ENCODE measurements at regions not wholly inside any gene's neighbourhood (a gene's known extent, or its start where the extent isn't known, plus 50 kb on each side); places are given as distances from the start of the nearest gene placed in this dataset.

DNA sequence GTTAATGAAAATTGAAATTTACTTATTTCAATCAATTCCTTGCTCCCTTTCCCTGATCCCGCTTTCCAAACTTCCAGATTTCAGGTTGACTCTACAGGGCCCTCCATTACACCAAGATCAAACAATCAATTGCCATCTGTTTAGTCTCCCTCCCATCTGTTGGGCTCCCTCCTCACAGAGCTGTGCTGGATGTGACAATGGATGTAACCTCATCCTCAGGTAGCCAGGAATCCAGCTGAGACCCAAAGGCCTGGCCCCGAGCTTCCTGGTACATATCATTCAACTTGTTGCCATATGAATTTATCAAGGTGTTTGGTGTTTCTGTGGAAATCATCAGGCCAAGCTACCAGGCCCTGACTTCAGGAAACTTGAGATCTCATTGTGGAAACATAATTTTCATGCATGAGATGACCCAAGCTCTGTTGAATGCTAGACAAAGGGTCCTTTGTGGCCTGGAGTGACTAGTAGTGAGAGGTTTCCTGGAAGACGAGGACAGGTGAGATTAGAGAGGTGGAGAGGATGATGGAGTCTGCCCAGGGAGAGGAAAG lies 148.6 kb upstream of the PDE1C start:
- TF ChIP-seq, protein P1, sequence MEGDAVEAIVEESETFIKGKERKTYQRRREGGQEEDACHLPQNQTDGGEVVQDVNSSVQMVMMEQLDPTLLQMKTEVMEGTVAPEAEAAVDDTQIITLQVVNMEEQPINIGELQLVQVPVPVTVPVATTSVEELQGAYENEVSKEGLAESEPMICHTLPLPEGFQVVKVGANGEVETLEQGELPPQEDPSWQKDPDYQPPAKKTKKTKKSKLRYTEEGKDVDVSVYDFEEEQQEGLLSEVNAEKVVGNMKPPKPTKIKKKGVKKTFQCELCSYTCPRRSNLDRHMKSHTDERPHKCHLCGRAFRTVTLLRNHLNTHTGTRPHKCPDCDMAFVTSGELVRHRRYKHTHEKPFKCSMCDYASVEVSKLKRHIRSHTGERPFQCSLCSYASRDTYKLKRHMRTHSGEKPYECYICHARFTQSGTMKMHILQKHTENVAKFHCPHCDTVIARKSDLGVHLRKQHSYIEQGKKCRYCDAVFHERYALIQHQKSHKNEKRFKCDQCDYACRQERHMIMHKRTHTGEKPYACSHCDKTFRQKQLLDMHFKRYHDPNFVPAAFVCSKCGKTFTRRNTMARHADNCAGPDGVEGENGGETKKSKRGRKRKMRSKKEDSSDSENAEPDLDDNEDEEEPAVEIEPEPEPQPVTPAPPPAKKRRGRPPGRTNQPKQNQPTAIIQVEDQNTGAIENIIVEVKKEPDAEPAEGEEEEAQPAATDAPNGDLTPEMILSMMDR (IDR thresholded peaks at IDR 0.05; ENCODE audit: low read length, missing control alignments) = no peak
- DNase-seq (ENCODE audit: low read depth) = no peak
- no peak overlapping the region for H3K4me3 ChIP-seq (replicated peaks; ENCODE audit: low read depth, low read length)

DNA sequence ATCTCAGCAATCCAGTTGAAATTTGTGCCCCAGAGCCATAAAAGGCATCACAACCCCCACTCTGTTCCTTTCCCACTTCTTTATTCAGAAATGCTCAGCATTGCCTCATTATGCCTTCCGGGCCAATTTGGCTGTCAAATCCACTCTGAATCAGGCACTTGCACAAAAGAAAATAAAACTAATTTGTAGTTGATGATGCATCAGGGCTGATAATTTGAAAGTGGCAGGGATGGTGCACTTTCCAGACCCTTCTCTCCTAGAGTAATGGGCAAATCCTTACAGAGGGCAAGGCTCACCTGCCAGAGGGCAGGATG lies 147.9 kb upstream of the PDE1C start:
- DNase-seq (ENCODE audit: low read depth) = no peak
- TF ChIP-seq, protein P1 (IDR thresholded peaks at IDR 0.05; ENCODE audit: low read length, missing control alignments) = no peak
- H3K4me3 ChIP-seq (replicated peaks; ENCODE audit: low read depth, low read length) = no peak overlapping the region

DNA sequence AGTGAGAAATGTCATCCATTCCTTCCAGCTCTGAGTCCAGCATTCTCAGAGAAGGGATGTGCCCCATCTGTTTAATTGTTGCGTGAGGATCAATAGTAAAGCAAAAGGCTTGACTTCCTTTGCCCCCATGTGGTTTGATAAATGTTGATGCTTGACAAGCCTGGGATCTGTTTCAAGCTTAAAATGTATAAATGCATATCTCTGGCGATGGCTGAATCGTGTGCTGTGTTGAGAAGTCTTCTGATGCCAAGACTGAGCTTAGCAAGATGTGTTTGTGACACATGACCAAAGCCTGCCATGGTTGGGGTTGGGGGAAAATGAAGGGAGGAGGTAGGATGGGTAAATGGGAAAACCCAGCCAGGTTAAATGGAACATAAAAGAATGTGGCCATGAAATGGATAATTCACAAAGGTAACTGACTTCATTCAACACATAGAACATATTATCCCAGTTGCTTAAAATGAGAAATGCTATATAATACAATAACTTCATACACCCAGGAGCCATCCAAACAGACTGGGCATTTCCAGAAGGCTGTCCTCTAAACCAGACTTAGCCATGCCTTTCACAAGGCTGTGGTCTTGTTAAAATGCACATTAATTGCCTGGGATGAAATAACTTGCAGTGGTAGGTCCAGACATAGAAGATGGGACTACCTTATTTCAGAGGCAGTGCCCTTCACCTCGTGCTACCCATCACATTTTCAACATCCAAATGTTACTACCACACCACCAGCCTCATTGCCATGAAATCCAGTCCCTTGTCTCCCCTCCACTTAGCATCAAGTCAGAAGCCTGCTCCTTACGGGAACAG lies 147.3 kb upstream of the PDE1C start:
- no peak for DNase-seq (ENCODE audit: low read depth)
- TF ChIP-seq, protein P1 (IDR thresholded peaks at IDR 0.05; ENCODE audit: low read length, missing control alignments) = no peak
- no peak overlapping the region for H3K4me3 ChIP-seq (replicated peaks; ENCODE audit: low read depth, low read length)

DNA sequence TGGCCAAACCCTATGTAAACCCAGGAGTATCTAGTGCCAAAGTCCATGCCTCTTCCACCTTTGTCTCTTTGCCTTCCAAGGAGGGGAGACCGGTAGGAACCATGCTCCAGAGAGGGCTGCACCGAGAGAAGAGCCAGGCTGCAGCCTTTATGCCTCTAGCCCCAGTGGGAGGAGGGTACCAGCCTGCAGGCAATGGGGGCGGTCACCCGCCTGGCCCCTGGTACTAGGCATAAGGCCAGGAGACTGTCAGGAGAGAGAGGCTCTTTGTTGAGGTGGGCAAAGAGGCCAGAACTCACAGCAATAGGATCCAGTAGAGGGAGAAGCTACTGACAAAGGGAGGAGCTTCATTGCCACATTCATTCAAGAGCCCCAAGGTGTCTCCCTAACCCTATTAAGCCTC lies 146.6 kb upstream of the PDE1C start:
- no peak for DNase-seq (ENCODE audit: low read depth)
- TF ChIP-seq, protein P1 (IDR thresholded peaks at IDR 0.05; ENCODE audit: low read length, missing control alignments) = no peak
- H3K4me3 ChIP-seq (replicated peaks; ENCODE audit: low read depth, low read length) = no peak overlapping the region

DNA sequence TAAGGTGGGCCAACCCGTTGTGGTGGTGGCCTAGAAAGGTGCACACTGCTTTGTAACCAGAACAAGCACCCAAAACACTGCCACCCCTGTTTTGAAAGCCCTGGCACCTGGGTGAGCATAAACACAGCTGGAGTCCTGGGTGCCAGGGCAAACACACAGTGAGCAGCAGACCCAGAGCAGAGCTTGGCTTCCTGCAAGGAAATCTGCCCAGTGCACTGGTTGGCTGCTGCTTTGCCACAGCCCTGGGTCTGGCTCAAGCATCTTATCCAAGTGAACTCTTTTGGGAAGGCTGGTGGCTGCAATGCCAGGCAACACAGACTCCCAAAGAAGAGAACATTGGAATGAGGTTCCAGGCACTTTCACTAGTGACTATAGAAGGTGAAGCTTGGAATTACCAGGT lies 145.5 kb upstream of the PDE1C start:
- DNase-seq (ENCODE audit: low read depth) = no peak
- H3K4me3 ChIP-seq (replicated peaks; ENCODE audit: low read depth, low read length) = no peak overlapping the region
- TF ChIP-seq, protein P1 (IDR thresholded peaks at IDR 0.05; ENCODE audit: low read length, missing control alignments) = no peak

DNA sequence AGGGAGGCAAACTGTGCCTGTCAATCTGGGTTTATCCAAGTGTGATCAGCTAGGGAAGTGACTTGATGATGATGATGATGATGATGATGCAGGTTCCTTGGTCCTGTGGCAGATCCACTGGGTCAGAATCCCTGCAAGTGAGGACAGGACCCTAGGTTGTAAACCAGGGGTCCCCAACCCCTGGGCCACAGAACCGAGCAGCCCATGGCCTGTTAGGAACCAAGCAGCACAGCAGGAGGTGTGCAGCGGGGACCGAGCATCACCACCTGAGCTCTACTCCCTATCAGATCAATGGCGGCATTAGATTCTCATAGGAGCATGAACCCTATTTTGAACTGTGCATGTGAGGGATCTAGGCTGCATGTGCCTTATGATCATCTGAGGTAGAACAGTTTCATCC lies 144.7 kb upstream of the PDE1C start:
- TF ChIP-seq, protein P1 (IDR thresholded peaks at IDR 0.05; ENCODE audit: low read length, missing control alignments) = no peak
- no peak for DNase-seq (ENCODE audit: low read depth)
- no peak overlapping the region for H3K4me3 ChIP-seq (replicated peaks; ENCODE audit: low read depth, low read length)

DNA sequence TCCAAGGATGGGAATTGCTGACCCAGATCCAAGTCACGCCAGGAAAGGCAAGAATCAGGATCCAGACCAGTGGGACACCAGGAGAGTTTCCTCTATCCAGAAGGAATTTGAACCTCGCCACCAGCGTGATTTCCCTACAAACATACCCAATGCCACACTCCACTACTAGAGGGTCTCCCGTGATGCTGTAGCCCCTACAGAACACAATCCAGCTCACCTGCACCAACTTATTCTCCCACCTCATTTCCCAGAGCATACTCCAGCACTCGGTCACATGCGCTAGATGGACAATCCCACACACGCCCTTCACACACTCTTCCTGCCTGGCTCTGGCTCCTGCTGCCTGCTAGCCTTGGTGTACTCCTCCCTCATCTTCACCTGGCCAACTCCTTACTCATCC lies 142.1 kb upstream of the PDE1C start:
- TF ChIP-seq, protein P1 (IDR thresholded peaks at IDR 0.05; ENCODE audit: low read length, missing control alignments) = no peak
- no peak for DNase-seq (ENCODE audit: low read depth)
- no peak overlapping the region for H3K4me3 ChIP-seq (replicated peaks; ENCODE audit: low read depth, low read length)
